Immature natural killer cell (primary cell): ENCODE measurements at regions not wholly inside any gene's neighbourhood (a gene's known extent, or its start where the extent isn't known, plus 50 kb on each side); places are given as distances from the start of the nearest gene placed in this dataset.

ENCODE experiments used
- DNase-seq, 3 donors: peaks; one replicate each; pipeline ENCODE4 v3.0.0; 2022; ENCODE audit warnings: mixed read lengths in 1 of 3
- H3K27ac Mint-ChIP-seq, 6 donors: one replicate each; pipeline ENCODE4 v1.8.0; 2020; ENCODE audit warnings: mixed read lengths in 6 of 6, mild to moderate bottlenecking in 5 of 6, inconsistent platforms in 4 of 6, moderate library complexity in 3 of 6
- H3K27me3 Mint-ChIP-seq, 3 donors: one replicate each; pipeline ENCODE4 v1.8.0; 2020 to 2021; ENCODE audit warnings: low read depth in 3 of 3, mild to moderate bottlenecking in 3 of 3, mixed read lengths in 3 of 3, moderate library complexity in 3 of 3, inconsistent platforms in 1 of 3
- H3K36me3 Mint-ChIP-seq, 3 donors: one replicate each; pipeline ENCODE4 v1.8.0; 2020; ENCODE audit warnings: mixed read lengths in 3 of 3, inconsistent platforms in 2 of 3, mild to moderate bottlenecking in 2 of 3
- H3K4me1 Mint-ChIP-seq, 2 donors: one replicate each; pipeline ENCODE4 v1.8.0; 2020; ENCODE audit warnings: inconsistent platforms in 2 of 2, mild to moderate bottlenecking in 2 of 2, mixed read lengths in 2 of 2, moderate library complexity in 1 of 2
- H3K4me3 Mint-ChIP-seq, 5 donors: one replicate each; pipeline ENCODE4 v1.8.0; 2020; ENCODE audit warnings: mild to moderate bottlenecking in 5 of 5, mixed read lengths in 5 of 5, inconsistent platforms in 3 of 5, moderate library complexity in 3 of 5
- H3K9me3 Mint-ChIP-seq, 6 donors: one replicate each; pipeline ENCODE4 v1.8.0; 2020; ENCODE audit warnings: mild to moderate bottlenecking in 6 of 6, mixed read lengths in 6 of 6, inconsistent platforms in 4 of 6, moderate library complexity in 3 of 6

GRCh38 chr22:27682437-27682836 lies 119.1 kb downstream of the MN1 start:
- H3K4me1 Mint-ChIP-seq = no peaks in the 10 kb centered on the region
- no peaks in the 10 kb centered on the region for H3K9me3 Mint-ChIP-seq
- no peak overlapping the region for H3K4me3 Mint-ChIP-seq
- peaks cover 0 to 4% (median 0%) of the 10 kb centered on the region in 3 donors for H3K27me3 Mint-ChIP-seq
- DNase-seq = no peak
- no peaks in the 10 kb centered on the region for H3K36me3 Mint-ChIP-seq
- no peak overlapping the region for H3K27ac Mint-ChIP-seq

GRCh38 chr22:27684901-27685300 lies 116.7 kb downstream of the MN1 start:
- no peaks in the 10 kb centered on the region for H3K4me1 Mint-ChIP-seq
- no peak overlapping the region for H3K4me3 Mint-ChIP-seq
- H3K36me3 Mint-ChIP-seq = no peaks in the 10 kb centered on the region
- no peak overlapping the region for H3K27ac Mint-ChIP-seq
- peaks cover 0 to 3% (median 3%) of the 10 kb centered on the region in 3 donors for H3K27me3 Mint-ChIP-seq
- H3K9me3 Mint-ChIP-seq = no peaks in the 10 kb centered on the region
- no peak for DNase-seq

DNA sequence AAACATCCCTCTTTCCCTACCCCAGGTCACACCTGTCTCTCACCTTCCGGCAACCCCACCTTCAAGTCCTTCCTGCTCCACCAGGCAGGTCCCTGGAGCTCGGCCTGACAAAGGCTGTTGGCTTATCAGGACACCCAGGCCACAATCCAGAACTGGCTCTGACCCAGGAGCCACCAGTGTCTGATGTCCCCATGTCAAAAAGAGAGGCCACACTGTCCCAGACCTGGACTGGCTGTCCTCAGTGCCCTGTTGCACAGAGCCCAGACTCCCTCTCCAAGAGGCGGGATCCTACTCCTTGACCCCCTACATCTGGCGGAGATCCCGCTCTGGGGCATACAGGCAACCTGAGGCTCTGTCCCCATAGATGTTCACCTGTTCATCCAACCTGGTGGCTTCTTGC lies 116.0 kb downstream of the MN1 start:
- Mint-ChIP-seq H3K27ac (no peak overlapping the region), H3K4me1 (no peaks in the 10 kb centered on the region), H3K27me3 (peaks cover 0 to 3% (median 2%) of the 10 kb centered on the region in 3 donors), H3K4me3 (no peak overlapping the region), H3K9me3 (no peaks in the 10 kb centered on the region), H3K36me3 (no peaks in the 10 kb centered on the region)
- DNase-seq = no peak

DNA sequence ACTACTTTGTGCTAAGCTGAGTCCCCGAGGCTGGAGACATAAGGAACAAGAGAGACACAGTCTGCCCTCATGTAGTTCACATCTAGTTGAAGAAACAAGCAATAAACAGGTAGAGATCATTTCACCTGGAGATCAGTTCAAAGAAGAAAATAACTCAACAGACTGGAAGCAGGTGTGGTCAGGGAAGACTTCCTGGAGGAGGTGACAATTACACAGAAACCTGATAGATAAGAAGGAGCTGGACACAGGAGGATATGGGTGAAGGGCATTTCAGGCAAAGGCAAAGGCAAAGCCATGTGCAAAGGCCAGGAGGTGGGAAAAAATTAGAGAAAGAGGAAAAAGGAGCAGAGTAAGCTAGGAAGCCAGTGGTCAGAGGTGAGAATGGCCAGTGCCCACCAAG lies 115.6 kb downstream of the MN1 start:
- Mint-ChIP-seq H3K36me3 (no peaks in the 10 kb centered on the region), H3K27ac (no peak overlapping the region), H3K9me3 (no peaks in the 10 kb centered on the region), H3K27me3 (peaks cover 0 to 3% (median 2%) of the 10 kb centered on the region in 3 donors), H3K4me3 (no peak overlapping the region), H3K4me1 (no peaks in the 10 kb centered on the region)
- DNase-seq = no peak

DNA sequence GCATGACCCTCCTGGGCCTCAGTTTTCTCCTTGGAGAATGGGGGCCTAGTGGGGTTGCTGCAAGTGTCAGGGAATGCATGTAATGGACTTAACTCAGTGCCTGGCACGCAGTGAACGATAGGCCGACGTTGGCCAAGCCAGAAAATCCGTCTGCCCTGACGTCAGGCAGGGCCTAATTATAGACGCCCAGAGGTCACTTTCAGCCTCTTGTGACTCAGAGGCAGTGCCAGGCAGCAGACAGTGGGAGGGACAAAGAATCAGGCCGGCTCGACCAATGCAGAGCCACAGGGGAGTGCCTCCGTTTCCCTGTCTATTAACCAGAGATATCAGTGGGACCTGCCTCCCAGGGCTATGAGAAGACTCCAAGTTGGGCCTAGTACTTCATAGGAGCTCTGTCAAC lies 115.0 kb downstream of the MN1 start:
- Mint-ChIP-seq H3K4me1 (no peaks in the 10 kb centered on the region), H3K27ac (no peak overlapping the region), H3K27me3 (peaks cover 2 to 3% (median 3%) of the 10 kb centered on the region in 3 donors), H3K36me3 (no peaks in the 10 kb centered on the region), H3K4me3 (no peak overlapping the region), H3K9me3 (no peaks in the 10 kb centered on the region)
- no peak for DNase-seq

GRCh38 chr22:27687984-27688545 lies 113.5 kb downstream of the MN1 start:
- no peaks in the 10 kb centered on the region for H3K36me3 Mint-ChIP-seq
- H3K4me3 Mint-ChIP-seq = no peak overlapping the region
- no peak for DNase-seq
- no peaks in the 10 kb centered on the region for H3K4me1 Mint-ChIP-seq
- H3K27me3 Mint-ChIP-seq = peaks cover 3 to 4% (median 3%) of the 10 kb centered on the region in 3 donors
- H3K9me3 Mint-ChIP-seq = peaks cover 0 to 2% (median 0%) of the 10 kb centered on the region in 6 donors
- H3K27ac Mint-ChIP-seq = no peak overlapping the region

- DNase-seq = no peak
- Mint-ChIP-seq H3K4me3 (no peak overlapping the region), H3K27ac (no peak overlapping the region), H3K27me3 (peaks cover 3 to 6% (median 4%) of the 10 kb centered on the region in 3 donors), H3K9me3 (peaks cover 0 to 2% (median 0%) of the 10 kb centered on the region in 6 donors), H3K36me3 (no peaks in the 10 kb centered on the region), H3K4me1 (no peaks in the 10 kb centered on the region)
Measured at GRCh38 chr22:27689664-27690063, 111.9 kb downstream of the MN1 start.

- Mint-ChIP-seq H3K27ac (no peak overlapping the region), H3K4me3 (no peak overlapping the region), H3K9me3 (peaks cover 0 to 2% (median 0%) of the 10 kb centered on the region in 6 donors), H3K4me1 (no peaks in the 10 kb centered on the region), H3K36me3 (no peaks in the 10 kb centered on the region), H3K27me3 (peaks cover 3 to 7% (median 4%) of the 10 kb centered on the region in 3 donors)
- no peak for DNase-seq
Measured at GRCh38 chr22:27690599-27690998, 111.0 kb downstream of the MN1 start.

- H3K9me3 Mint-ChIP-seq = peaks cover 0 to 2% (median 0%) of the 10 kb centered on the region in 6 donors
- no peak for DNase-seq
- H3K27me3 Mint-ChIP-seq = peaks cover 3 to 9% (median 5%) of the 10 kb centered on the region in 3 donors
- no peaks in the 10 kb centered on the region for H3K36me3 Mint-ChIP-seq
- H3K4me1 Mint-ChIP-seq = no peaks in the 10 kb centered on the region
- no peak overlapping the region for H3K27ac Mint-ChIP-seq
- no peak overlapping the region for H3K4me3 Mint-ChIP-seq
Measured at GRCh38 chr22:27692243-27692642, 109.3 kb downstream of the MN1 start.

DNA sequence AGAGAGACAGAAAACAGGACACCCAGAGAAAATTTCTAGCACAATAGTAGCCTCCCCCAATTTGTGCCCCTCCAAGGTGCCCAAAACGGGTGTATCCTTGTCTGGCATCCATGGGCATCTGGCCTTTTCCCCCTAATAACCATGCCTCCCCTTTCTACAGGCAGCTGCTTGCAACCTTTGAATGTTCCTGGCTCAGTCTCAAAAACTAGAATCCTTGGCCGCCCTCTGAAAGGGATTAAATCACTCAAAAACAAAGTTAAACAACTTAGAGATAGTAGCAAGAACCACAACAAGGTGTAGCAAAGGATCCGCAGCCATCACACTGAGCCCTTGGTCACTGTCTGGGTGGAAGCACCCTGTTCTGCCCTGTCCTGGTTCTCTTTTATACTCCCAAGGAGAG lies 105.6 kb downstream of the MN1 start:
- no peak for DNase-seq
- Mint-ChIP-seq H3K36me3 (no peaks in the 10 kb centered on the region), H3K4me3 (no peak overlapping the region), H3K9me3 (peaks cover 0 to 4% (median under 1%) of the 10 kb centered on the region in 6 donors), H3K27ac (no peak overlapping the region), H3K4me1 (no peaks in the 10 kb centered on the region), H3K27me3 (peaks cover 0 to 9% (median 6%) of the 10 kb centered on the region in 3 donors)

DNA sequence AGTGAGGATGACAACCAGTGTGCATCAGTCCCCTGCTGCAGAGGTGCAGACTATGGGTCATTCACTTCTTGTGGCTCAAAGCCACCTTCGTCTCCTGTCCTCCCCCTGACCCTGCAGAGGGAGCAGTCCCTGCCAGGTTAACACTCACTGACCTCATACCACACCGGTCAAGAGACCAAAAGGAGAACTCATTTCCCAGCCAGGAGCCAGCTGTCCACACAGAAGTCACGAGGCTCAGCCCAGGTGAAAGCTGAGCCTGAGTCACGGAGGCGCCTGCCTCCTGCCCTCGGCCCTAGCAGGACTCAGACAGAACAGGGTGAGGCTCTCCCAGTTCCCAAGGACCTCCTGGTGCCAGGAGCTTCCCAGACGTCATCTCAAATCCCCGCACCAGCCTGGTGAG lies 103.7 kb downstream of the MN1 start:
- peaks cover 0 to 6% (median 5%) of the 10 kb centered on the region in 3 donors for H3K27me3 Mint-ChIP-seq
- H3K9me3 Mint-ChIP-seq = peaks cover 0 to 2% (median under 1%) of the 10 kb centered on the region in 6 donors
- no peak overlapping the region for H3K4me3 Mint-ChIP-seq
- H3K27ac Mint-ChIP-seq = no peak overlapping the region
- DNase-seq = no peak
- no peaks in the 10 kb centered on the region for H3K4me1 Mint-ChIP-seq
- no peaks in the 10 kb centered on the region for H3K36me3 Mint-ChIP-seq
